ENCODE measurements at regions not wholly inside any gene's neighbourhood (a gene's known extent, or its start where the extent isn't known, plus 50 kb on each side); places are given as distances from the start of the nearest gene placed in this dataset.

DNA sequence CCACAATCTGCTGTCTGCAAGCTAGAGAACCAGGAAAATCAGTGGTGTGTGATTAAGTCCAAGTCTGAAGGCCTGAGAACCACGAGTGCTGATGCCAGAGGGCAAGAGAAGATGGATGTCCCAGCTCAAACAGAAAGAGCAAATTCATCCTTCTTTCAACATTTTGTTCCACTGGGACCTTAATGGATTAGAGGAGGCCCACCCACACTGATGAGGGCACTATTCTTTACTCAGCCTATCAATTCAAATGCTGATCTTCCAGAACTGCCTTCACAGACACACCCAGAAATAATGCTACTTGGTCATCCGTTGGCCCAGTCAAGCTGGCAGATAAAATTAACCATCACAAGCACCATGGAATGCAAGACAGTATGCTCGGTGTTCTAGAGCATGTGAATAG is 226.6 kb upstream of the SASH1 start:
- TF ChIP-seq, protein P1, sequence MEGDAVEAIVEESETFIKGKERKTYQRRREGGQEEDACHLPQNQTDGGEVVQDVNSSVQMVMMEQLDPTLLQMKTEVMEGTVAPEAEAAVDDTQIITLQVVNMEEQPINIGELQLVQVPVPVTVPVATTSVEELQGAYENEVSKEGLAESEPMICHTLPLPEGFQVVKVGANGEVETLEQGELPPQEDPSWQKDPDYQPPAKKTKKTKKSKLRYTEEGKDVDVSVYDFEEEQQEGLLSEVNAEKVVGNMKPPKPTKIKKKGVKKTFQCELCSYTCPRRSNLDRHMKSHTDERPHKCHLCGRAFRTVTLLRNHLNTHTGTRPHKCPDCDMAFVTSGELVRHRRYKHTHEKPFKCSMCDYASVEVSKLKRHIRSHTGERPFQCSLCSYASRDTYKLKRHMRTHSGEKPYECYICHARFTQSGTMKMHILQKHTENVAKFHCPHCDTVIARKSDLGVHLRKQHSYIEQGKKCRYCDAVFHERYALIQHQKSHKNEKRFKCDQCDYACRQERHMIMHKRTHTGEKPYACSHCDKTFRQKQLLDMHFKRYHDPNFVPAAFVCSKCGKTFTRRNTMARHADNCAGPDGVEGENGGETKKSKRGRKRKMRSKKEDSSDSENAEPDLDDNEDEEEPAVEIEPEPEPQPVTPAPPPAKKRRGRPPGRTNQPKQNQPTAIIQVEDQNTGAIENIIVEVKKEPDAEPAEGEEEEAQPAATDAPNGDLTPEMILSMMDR (IDR thresholded peaks at IDR 0.05; ENCODE audit: extremely low read depth, insufficient read depth, missing control alignments), result no peak
- in situ Hi-C loops (cut with MboI; ENCODE audit: low pct_unique_long_range_greater_than_20kb, low sequenced_read_pairs, unreplicated experiment), result no loop called here
- no peak for DNase-seq (ENCODE audit: low spot score)

GRCh38 chr6:148118244-148118643 is 224.4 kb upstream of the SASH1 start:
- in situ Hi-C loops (cut with MboI; ENCODE audit: low pct_unique_long_range_greater_than_20kb, low sequenced_read_pairs, unreplicated experiment), result no loop called here
- TF ChIP-seq, protein P1 (IDR thresholded peaks at IDR 0.05; ENCODE audit: extremely low read depth, insufficient read depth, missing control alignments), result no peak
- DNase-seq (ENCODE audit: low spot score), result no peak

- in situ Hi-C loops (cut with MboI; ENCODE audit: low pct_unique_long_range_greater_than_20kb, low sequenced_read_pairs, unreplicated experiment), result no loop called here
- DNase-seq (ENCODE audit: low spot score), result no peak
- TF ChIP-seq, protein P1 (IDR thresholded peaks at IDR 0.05; ENCODE audit: extremely low read depth, insufficient read depth, missing control alignments), result no peak
Observed at GRCh38 chr6:148128014-148128730, 214.5 kb upstream of the SASH1 start.

GRCh38 chr6:148134592-148134991 is 208.0 kb upstream of the SASH1 start:
- TF ChIP-seq, protein P1 (IDR thresholded peaks at IDR 0.05; ENCODE audit: extremely low read depth, insufficient read depth, missing control alignments), result no peak
- in situ Hi-C loops (cut with MboI; ENCODE audit: low pct_unique_long_range_greater_than_20kb, low sequenced_read_pairs, unreplicated experiment), result no loop called here
- DNase-seq (ENCODE audit: low spot score), result no peak

GRCh38 chr6:148136586-148136985 is 206.1 kb upstream of the SASH1 start:
- in situ Hi-C loops (cut with MboI; ENCODE audit: low pct_unique_long_range_greater_than_20kb, low sequenced_read_pairs, unreplicated experiment), result no loop called here
- no peak for DNase-seq (ENCODE audit: low spot score)
- TF ChIP-seq, protein P1 (IDR thresholded peaks at IDR 0.05; ENCODE audit: extremely low read depth, insufficient read depth, missing control alignments), result no peak

DNA sequence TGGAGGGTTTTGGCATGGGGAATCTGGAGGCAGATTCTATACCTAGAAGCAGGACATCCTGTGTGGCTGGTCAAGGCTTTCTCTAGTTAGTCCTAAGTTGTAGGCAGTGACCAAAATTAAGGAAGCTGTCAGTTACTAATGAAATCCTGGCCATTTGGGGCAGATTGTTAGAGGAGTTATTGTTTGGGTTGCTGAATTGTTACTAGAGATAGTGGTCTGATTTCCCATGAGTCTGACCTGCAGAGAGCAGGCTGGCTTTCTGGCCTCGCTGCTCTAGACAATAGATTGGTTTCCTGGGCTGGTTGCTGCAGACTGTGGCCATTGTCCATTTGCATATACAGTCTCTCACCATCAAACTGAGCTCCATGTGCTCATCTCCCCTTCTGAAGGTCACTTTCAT is 205.0 kb upstream of the SASH1 start:
- in situ Hi-C loops (cut with MboI; ENCODE audit: low pct_unique_long_range_greater_than_20kb, low sequenced_read_pairs, unreplicated experiment), result no loop called here
- DNase-seq (ENCODE audit: low spot score), result no peak
- TF ChIP-seq, protein P1 (IDR thresholded peaks at IDR 0.05; ENCODE audit: extremely low read depth, insufficient read depth, missing control alignments), result no peak
